ENCODE measurements at regions not wholly inside any gene's neighbourhood (a gene's known extent, or its start where the extent isn't known, plus 50 kb on each side); places are given as distances from the start of the nearest gene placed in this dataset.
"Not testable (repeated sequence)": the region's sequence is repeated elsewhere in the genome, so short reads cannot be mapped to it uniquely, and the experiment has no call there.

- TF ChIP-seq CTCF (IDR thresholded peaks at IDR 0.05; ENCODE audit: poor library complexity); EZH2 (IDR thresholded peaks at IDR 0.05; ENCODE audit: borderline replicate concordance); EZH2phosphoT487 (IDR thresholded peaks at IDR 0.05; ENCODE audit: low read depth, severe bottlenecking, unreplicated experiment): not testable (repeated sequence)
These were observed 863.9 kb upstream of the DEFB115 start for GRCh38 chr20:30393523-30393922.
